GM21423 (cell line): ENCODE measurements at regions not wholly inside any gene's neighbourhood (a gene's known extent, or its start where the extent isn't known, plus 50 kb on each side); places are given as distances from the start of the nearest gene placed in this dataset.
"Not testable (repeated sequence)": the region's sequence is repeated elsewhere in the genome, so short reads cannot be mapped to it uniquely, and the experiment has no call there.

Source experiments
- ATAC-seq: cut with Tn5 transposase; IDR thresholded peaks from one replicate; pipeline ENCODE4 v1.9.1; 2021; ENCODE audit warnings: mild to moderate bottlenecking, moderate library complexity; ENCODE audit not compliant: unreplicated experiment

DNA sequence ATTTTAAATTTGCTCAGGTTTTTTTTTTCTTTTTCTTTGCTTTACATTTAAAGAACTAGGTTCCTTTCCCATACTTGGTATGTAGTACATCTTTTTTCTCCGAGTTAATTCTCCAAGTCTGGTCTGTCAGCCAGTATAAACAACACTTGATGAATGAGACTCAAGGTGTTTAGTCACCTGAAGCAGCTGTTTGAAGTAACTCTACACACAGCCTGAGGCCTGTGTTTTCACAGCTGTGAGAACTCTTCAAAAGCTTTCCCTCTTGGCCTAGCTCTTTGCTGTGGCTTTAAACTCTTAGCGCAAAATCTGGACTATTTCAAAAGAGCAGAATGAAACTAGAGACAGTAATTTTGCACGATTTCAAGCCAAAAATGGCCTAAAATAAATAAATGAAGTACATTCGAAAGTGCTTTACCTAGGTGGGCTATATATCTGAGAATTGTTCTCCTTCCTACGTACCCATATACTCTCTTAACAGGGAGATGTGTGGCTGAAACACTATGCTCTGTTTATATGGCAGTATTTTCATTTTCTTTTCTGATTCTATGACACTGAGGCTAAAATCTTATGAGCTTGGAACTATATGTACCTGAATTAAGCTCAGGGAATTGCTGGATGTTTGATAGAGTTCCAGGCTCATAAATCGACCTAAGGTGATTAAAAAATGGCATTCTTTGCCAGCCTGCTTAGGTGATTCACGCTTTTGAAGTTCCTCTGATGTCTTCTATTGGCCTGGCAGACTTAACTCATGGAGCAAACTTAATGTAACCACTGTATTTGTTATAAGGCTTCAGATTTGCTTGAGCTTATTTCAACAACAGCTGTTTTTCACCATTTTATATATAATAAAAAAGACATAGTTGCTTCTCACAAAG lies 1044.1 kb upstream of the ZEB2 start:
- ATAC-seq, result no peak

DNA sequence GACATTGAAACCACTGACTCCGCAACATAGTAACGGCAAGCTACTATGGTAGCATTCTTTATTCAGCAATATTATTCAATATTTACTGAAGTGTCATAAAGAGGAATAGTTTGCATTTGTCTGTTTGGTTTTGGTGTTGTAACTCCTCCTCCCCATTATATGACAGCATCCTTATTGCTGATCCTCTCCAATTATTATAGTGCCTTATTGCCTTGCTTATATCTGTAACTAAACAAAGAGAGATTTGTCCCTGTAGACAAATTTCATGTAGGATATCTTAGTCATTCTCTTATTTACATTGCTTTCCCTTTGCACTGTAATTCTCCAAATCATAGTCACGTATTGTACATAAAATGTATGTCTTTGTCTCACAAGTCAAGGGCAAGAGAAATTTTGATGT lies 1041.2 kb upstream of the ZEB2 start:
- no peak for ATAC-seq

DNA sequence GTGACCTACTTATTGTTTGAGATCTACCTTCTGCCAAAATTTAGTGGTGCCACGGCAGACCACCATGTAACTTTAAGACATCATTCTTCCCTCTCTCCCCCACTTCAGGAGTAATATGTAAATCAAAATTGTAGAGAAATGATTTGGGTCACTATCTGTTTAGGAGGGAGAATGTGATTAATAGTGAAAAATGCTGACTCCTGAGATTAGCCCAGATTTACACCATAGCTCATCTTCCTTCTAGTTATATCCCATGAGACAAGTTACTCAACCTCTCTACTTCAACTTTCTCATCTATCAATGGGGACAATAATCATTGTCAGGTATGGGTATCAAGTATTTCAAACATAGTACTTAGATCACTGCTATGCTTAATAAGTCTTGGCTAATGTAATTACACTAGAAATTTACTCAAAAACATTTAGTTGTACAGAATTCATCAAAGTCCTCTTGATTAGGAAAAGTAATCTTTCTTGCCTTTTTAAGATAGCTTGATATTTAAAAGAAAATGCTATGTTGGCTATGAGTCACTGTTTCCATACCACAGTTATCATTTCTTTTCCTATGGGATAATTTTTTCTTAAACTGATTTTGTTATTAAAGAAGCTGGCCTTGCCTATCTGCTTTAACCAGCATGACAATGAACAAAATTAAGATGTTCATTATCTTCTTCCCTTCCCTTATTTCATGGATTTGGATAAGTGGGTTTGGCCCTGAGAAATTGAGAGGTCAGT lies 1038.9 kb upstream of the ZEB2 start:
- no peak for ATAC-seq

- no peak for ATAC-seq
Observed at GRCh38 chr2:145555360-145555759, 1035.4 kb upstream of the ZEB2 start.

DNA sequence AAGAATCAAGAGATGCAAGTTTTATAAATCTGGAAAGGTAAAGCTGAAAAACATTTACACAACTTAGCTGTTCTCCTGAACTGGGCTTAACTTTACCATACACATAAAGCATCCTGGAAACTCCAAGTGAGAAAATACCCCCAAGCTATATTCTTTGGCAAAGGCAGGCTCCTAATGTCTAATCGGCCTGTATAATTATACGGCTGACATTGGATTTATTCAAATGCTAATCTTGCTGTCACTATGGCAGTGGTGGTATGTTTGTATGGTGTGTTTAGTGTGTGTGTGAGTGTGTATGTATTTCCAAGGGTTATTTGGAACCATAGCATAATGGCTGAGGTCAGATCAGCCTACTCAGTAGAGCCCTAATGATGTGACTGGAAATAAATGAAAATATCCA lies 1031.8 kb upstream of the ZEB2 start:
- ATAC-seq, result no peak

DNA sequence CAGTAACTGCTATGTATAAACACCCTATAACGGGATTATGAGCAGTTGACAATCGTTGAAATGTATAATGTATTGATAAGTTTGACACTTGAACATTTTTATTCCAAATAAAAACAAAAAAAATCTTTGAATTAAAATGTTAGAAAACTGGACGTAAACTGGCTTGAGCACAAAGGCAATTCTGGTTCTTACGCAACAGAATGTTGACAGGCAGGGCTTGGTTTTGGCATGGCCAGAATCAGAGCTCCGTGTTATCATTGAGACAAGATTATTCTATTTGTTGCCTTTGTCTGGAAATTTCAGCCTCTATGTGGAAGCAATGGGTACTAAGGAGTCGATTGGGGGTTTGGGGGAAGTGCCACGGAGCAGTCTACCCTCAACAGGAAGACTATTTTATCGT lies 1028.6 kb upstream of the ZEB2 start:
- ATAC-seq, result no peak

- no peak for ATAC-seq
Observed at GRCh38 chr2:145547620-145548019, 1027.7 kb upstream of the ZEB2 start.

GRCh38 chr2:145546091-145546490 lies 1026.2 kb upstream of the ZEB2 start:
- no peak for ATAC-seq

- ATAC-seq, result no peak
Observed at GRCh38 chr2:145543856-145544255, 1023.9 kb upstream of the ZEB2 start.

DNA sequence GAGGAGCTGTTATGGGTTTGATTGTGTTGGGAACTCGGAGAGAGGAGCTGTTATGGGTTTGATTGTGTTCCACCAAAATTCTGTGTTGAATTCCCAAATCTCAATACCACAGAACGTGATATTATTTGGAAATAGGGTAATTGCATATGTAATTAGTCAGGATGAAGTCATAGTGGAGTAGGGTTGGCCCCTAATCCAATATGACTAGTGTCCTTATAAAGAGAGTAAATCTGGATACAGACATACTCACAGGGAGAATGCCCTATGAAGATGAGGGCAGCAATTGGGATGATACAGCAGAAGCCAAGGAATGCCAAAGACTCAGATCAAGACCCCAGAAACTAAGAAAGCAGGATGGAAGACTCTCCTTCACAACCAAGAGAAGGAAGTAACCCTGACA lies 1023.2 kb upstream of the ZEB2 start:
- no peak for ATAC-seq

DNA sequence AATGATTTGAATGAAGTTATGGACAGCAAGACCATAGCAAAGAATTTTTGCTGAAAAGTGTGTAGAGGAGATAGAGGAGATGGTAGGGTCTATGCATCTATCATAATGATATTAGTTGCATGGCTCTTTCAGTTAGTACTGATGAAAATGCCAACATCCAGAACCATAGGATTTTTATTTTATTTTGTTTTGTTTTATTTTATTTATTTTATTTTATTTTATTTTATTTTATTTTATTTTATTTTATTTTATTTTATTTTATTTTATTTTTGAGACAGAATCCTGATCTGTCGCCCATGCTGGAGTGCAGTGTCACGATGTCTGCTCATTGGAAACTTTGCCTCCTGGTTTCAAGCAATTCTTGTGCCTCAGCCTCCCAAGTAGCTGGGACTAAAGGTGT lies 1021.1 kb upstream of the ZEB2 start:
- ATAC-seq, result no peak

DNA sequence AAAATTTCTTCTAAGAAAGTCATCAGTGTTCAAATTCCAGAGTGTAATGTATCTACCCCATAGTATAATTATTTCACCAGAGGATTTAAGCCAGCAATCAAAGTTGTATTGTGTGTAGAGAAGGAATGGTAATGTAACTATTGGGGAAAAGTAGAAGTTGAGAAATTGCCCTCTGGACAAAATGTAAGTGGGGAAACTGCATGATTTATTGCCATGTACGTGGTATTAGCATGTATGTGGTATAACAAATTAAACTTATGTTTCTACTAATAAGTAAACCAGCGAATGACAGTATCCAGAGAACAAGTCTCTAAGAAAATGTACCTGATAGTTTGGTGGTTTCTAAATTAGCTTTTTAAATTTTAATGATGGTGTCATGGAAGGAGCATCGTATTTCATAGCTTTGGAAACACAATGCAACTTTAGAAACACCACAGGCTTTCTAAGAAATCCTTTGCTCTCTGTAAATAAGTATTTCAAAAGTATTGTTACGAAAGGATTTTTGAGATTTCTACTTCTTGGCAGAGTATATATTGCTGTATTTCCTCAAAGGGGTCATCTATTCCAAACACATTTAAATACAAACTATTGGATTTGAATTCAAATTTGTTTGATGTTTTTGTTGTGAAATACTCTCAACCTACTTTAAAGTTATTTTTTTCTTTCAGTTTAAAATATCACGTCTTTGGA lies 1018.9 kb upstream of the ZEB2 start:
- ATAC-seq, result no peak

DNA sequence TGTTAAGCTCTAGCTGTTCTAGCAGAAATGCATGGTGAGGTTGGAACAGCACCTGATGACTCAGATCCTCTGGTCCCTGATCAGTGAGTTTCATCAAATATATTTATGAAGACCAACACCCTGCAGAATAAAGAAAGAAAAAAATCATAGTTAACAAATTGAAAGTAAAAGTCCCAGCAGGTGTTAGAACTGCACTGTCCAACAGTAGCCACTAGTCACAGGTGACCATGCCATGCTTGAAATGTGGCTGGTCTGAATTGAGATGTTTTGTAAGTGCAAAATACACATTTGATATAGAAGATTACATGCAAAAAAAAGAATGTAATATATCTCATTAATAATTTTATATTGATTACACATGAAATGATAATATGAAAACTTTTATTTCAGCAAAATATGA lies 1010.7 kb upstream of the ZEB2 start:
- no peak for ATAC-seq

DNA sequence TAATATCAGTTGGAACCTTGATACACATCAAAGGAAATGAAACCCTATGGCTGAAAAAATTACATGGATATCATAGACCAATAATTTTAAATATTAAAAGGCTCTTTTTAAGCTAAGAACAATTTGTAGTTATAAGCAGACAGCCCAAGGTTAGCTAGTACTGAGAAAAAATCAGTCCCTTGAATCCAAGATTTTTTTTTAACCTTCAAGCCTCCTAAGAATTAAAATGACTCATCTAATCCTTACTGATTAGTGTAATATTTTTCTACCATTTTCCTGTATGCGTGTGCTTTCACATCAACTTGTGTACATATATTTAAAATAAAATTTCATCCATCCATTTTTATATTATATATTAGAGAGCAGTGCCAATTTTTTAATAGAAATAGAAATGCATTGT lies 1004.9 kb upstream of the ZEB2 start:
- no peak for ATAC-seq

DNA sequence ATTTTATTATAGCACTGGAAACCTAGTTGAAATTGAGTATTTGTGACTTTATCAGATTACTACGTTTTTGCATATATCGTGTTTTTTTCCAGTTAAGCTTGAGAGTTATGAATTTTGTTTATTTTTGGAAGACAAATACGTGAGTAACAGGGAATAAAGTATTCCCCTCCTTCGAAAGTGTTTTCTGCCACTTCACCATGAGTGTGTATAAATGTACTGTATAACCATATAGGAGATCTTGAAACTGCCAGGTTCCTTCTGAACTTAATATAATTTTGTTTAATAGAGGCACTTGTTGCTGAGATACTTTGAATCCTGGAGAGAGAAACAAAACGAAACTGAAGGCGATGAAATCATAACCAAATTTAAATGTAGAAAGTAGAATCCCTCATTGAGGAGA lies 1004.4 kb upstream of the ZEB2 start:
- ATAC-seq, result no peak

DNA sequence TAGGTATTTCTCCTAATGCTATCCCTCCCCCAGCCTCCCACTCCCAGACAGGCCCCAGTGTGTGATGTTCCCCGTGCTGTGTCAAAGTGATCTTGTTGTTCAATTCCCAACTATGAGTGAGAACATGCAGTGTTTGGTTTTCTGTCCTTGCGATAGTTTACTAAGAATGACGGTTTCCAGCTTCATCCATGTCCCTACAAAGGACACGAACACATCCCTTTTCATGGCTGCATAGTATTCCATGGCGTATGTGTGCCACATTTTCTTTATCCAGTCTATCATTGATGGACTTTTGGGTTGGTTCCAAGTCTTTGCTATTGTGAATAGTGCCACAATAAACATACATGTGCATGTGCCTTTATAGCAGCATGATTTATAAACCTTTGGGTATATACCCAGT lies 999.3 kb upstream of the ZEB2 start:
- not testable (repeated sequence) for ATAC-seq

GRCh38 chr2:145511946-145512345 lies 992.0 kb upstream of the ZEB2 start:
- no peak for ATAC-seq

DNA sequence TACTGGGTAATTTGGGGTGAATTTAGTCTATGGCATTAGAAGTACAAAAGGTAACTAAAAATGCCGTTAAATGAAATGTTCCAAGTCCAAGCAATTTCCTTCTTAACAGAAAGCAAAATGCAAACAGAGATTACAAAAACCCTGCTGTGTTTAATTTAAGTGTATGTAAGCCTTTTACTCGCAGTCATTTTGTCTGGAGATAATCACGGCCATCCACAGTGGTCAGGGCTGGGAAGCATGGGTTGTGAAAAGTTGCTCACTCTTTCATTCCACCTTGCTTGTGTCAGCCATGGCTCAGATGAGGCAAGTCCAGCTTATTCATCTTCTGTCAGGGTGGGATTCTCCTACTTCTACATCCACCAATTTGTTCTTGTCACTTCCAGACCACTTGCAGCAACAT lies 983.6 kb upstream of the ZEB2 start:
- ATAC-seq, result no peak

- no peak for ATAC-seq
Observed at GRCh38 chr2:145501920-145502319, 982.0 kb upstream of the ZEB2 start.

- ATAC-seq, result no peak
Observed at GRCh38 chr2:145495590-145495989, 975.7 kb upstream of the ZEB2 start.

DNA sequence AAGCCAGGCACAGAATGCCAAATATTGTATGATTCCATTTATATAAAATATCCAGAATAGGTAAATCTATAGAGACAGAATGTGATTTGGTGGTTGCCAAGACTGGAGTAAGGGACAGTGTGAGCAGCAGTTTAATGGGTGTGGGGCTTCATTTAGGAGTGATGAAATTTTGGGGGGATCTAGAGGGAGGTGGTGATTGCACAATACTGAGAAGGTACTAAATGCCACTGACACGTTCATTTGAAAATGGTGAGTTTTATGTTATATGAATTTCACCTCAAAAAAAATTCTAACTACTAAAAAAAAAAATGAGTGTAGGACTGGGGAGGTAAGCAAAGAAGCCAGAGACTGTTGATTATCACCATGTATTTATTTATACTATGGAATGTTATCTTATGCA lies 974.5 kb upstream of the ZEB2 start:
- no peak for ATAC-seq

GRCh38 chr2:145488571-145488970 lies 968.7 kb upstream of the ZEB2 start:
- no peak for ATAC-seq
